ENCODE measurements at regions not wholly inside any gene's neighbourhood (a gene's known extent, or its start where the extent isn't known, plus 50 kb on each side); places are given as distances from the start of the nearest gene placed in this dataset.
"Not testable (repeated sequence)": the region's sequence is repeated elsewhere in the genome, so short reads cannot be mapped to it uniquely, and the experiment has no call there.

GRCh38 chr10:64441872-64442271 lies 920.7 kb downstream of the REEP3 start:
- not testable (repeated sequence) for H3K9me3 ChIP-seq (ENCODE audit: insufficient read depth, low read depth, low read length); H3K27me3 ChIP-seq (ENCODE audit: insufficient read depth, low read length); H3K9ac ChIP-seq (ENCODE audit: low read depth, low read length); H3K36me3 ChIP-seq (ENCODE audit: insufficient read depth, low read depth, low read length); H3K4me3 ChIP-seq (ENCODE audit: low read length); H3K4me1 ChIP-seq (ENCODE audit: insufficient read depth, low read length); H3K27ac ChIP-seq (ENCODE audit: low read length)

GRCh38 chr10:64444163-64444562 lies 923.0 kb downstream of the REEP3 start:
- Histone ChIP-seq H3K9me3 (ENCODE audit: insufficient read depth, low read depth, low read length) (no peaks in the 10 kb centered on the region), H3K4me1 (ENCODE audit: insufficient read depth, low read length) (no peaks in the 10 kb centered on the region), H3K36me3 (ENCODE audit: insufficient read depth, low read depth, low read length) (no peaks in the 10 kb centered on the region), H3K4me3 (ENCODE audit: low read length) (no peak overlapping the region), H3K9ac (ENCODE audit: low read depth, low read length) (no peak overlapping the region), H3K27me3 (ENCODE audit: insufficient read depth, low read length) (no peaks in the 10 kb centered on the region), H3K27ac (ENCODE audit: low read length) (no peak overlapping the region)

- H3K27me3 ChIP-seq (ENCODE audit: insufficient read depth, low read length): no peaks in the 10 kb centered on the region
- no peaks in the 10 kb centered on the region for H3K9me3 ChIP-seq (ENCODE audit: insufficient read depth, low read depth, low read length)
- no peaks in the 10 kb centered on the region for H3K36me3 ChIP-seq (ENCODE audit: insufficient read depth, low read depth, low read length)
- no peak overlapping the region for H3K9ac ChIP-seq (ENCODE audit: low read depth, low read length)
- H3K27ac ChIP-seq (ENCODE audit: low read length): no peak overlapping the region
- no peak overlapping the region for H3K4me3 ChIP-seq (ENCODE audit: low read length)
- no peaks in the 10 kb centered on the region for H3K4me1 ChIP-seq (ENCODE audit: insufficient read depth, low read length)
Measured at GRCh38 chr10:64444564-64444963, 923.4 kb downstream of the REEP3 start.

- no peak overlapping the region for H3K4me3 ChIP-seq (ENCODE audit: low read length)
- H3K9me3 ChIP-seq (ENCODE audit: insufficient read depth, low read depth, low read length): peaks cover 8% of the 10 kb centered on the region
- no peaks in the 10 kb centered on the region for H3K36me3 ChIP-seq (ENCODE audit: insufficient read depth, low read depth, low read length)
- no peak overlapping the region for H3K9ac ChIP-seq (ENCODE audit: low read depth, low read length)
- no peaks in the 10 kb centered on the region for H3K4me1 ChIP-seq (ENCODE audit: insufficient read depth, low read length)
- no peak overlapping the region for H3K27ac ChIP-seq (ENCODE audit: low read length)
- H3K27me3 ChIP-seq (ENCODE audit: insufficient read depth, low read length): no peaks in the 10 kb centered on the region
Measured at GRCh38 chr10:64449603-64450002, 928.4 kb downstream of the REEP3 start.

- H3K9ac ChIP-seq (ENCODE audit: low read depth, low read length): no peak overlapping the region
- no peaks in the 10 kb centered on the region for H3K36me3 ChIP-seq (ENCODE audit: insufficient read depth, low read depth, low read length)
- H3K4me3 ChIP-seq (ENCODE audit: low read length): no peak overlapping the region
- no peaks in the 10 kb centered on the region for H3K27me3 ChIP-seq (ENCODE audit: insufficient read depth, low read length)
- H3K27ac ChIP-seq (ENCODE audit: low read length): no peak overlapping the region
- H3K9me3 ChIP-seq (ENCODE audit: insufficient read depth, low read depth, low read length): peaks cover 9% of the 10 kb centered on the region
- no peaks in the 10 kb centered on the region for H3K4me1 ChIP-seq (ENCODE audit: insufficient read depth, low read length)
Measured at GRCh38 chr10:64450312-64450711, 929.1 kb downstream of the REEP3 start.

GRCh38 chr10:64454962-64455361 lies 933.8 kb downstream of the REEP3 start:
- peaks cover 9% of the 10 kb centered on the region for H3K9me3 ChIP-seq (ENCODE audit: insufficient read depth, low read depth, low read length)
- no peak overlapping the region for H3K4me3 ChIP-seq (ENCODE audit: low read length)
- H3K9ac ChIP-seq (ENCODE audit: low read depth, low read length): no peak overlapping the region
- no peaks in the 10 kb centered on the region for H3K36me3 ChIP-seq (ENCODE audit: insufficient read depth, low read depth, low read length)
- H3K27me3 ChIP-seq (ENCODE audit: insufficient read depth, low read length): no peaks in the 10 kb centered on the region
- H3K4me1 ChIP-seq (ENCODE audit: insufficient read depth, low read length): no peaks in the 10 kb centered on the region
- H3K27ac ChIP-seq (ENCODE audit: low read length): no peak overlapping the region

GRCh38 chr10:64458306-64458705 lies 937.1 kb downstream of the REEP3 start:
- H3K4me1 ChIP-seq (ENCODE audit: insufficient read depth, low read length): no peaks in the 10 kb centered on the region

GRCh38 chr10:64463406-64463805 lies 942.2 kb downstream of the REEP3 start:
- Histone ChIP-seq H3K9me3 (ENCODE audit: insufficient read depth, low read depth, low read length) (peaks cover 23% of the 10 kb centered on the region), H3K27ac (ENCODE audit: low read length) (no peak overlapping the region), H3K4me3 (ENCODE audit: low read length) (no peak overlapping the region), H3K9ac (ENCODE audit: low read depth, low read length) (no peak overlapping the region), H3K36me3 (ENCODE audit: insufficient read depth, low read depth, low read length) (no peaks in the 10 kb centered on the region), H3K4me1 (ENCODE audit: insufficient read depth, low read length) (no peaks in the 10 kb centered on the region), H3K27me3 (ENCODE audit: insufficient read depth, low read length) (no peaks in the 10 kb centered on the region)

More at GRCh38 chr10:64458306-64458705, 937.1 kb downstream of the REEP3 start:
- Histone ChIP-seq H3K27me3 (ENCODE audit: insufficient read depth, low read length) (no peaks in the 10 kb centered on the region), H3K4me3 (ENCODE audit: low read length) (no peak overlapping the region), H3K36me3 (ENCODE audit: insufficient read depth, low read depth, low read length) (no peaks in the 10 kb centered on the region), H3K9me3 (ENCODE audit: insufficient read depth, low read depth, low read length) (peaks cover 14% of the 10 kb centered on the region), H3K9ac (ENCODE audit: low read depth, low read length) (no peak overlapping the region), H3K27ac (ENCODE audit: low read length) (no peak overlapping the region)

- H3K4me3 ChIP-seq (ENCODE audit: low read length): no peak overlapping the region
- H3K27ac ChIP-seq (ENCODE audit: low read length): no peak overlapping the region
- no peaks in the 10 kb centered on the region for H3K4me1 ChIP-seq (ENCODE audit: insufficient read depth, low read length)
- no peaks in the 10 kb centered on the region for H3K36me3 ChIP-seq (ENCODE audit: insufficient read depth, low read depth, low read length)
- H3K9ac ChIP-seq (ENCODE audit: low read depth, low read length): no peak overlapping the region
- no peaks in the 10 kb centered on the region for H3K27me3 ChIP-seq (ENCODE audit: insufficient read depth, low read length)
- peaks cover 23% of the 10 kb centered on the region for H3K9me3 ChIP-seq (ENCODE audit: insufficient read depth, low read depth, low read length)
Measured at GRCh38 chr10:64465653-64466052, 944.5 kb downstream of the REEP3 start.

GRCh38 chr10:64468219-64468618 lies 947.0 kb downstream of the REEP3 start:
- Histone ChIP-seq H3K36me3 (ENCODE audit: insufficient read depth, low read depth, low read length) (no peaks in the 10 kb centered on the region), H3K27me3 (ENCODE audit: insufficient read depth, low read length) (no peaks in the 10 kb centered on the region), H3K4me1 (ENCODE audit: insufficient read depth, low read length) (no peaks in the 10 kb centered on the region), H3K4me3 (ENCODE audit: low read length) (no peak overlapping the region), H3K27ac (ENCODE audit: low read length) (no peak overlapping the region), H3K9me3 (ENCODE audit: insufficient read depth, low read depth, low read length) (peaks cover 20% of the 10 kb centered on the region), H3K9ac (ENCODE audit: low read depth, low read length) (no peak overlapping the region)

GRCh38 chr10:64476506-64476905 lies 955.3 kb downstream of the REEP3 start:
- H3K9ac ChIP-seq (ENCODE audit: low read depth, low read length): no peak overlapping the region
- H3K4me1 ChIP-seq (ENCODE audit: insufficient read depth, low read length): no peaks in the 10 kb centered on the region
- no peak overlapping the region for H3K27ac ChIP-seq (ENCODE audit: low read length)
- no peak overlapping the region for H3K4me3 ChIP-seq (ENCODE audit: low read length)
- H3K36me3 ChIP-seq (ENCODE audit: insufficient read depth, low read depth, low read length): no peaks in the 10 kb centered on the region
- H3K27me3 ChIP-seq (ENCODE audit: insufficient read depth, low read length): no peaks in the 10 kb centered on the region
- no peaks in the 10 kb centered on the region for H3K9me3 ChIP-seq (ENCODE audit: insufficient read depth, low read depth, low read length)

- Histone ChIP-seq H3K9me3 (ENCODE audit: insufficient read depth, low read depth, low read length) (no peaks in the 10 kb centered on the region), H3K4me1 (ENCODE audit: insufficient read depth, low read length) (no peaks in the 10 kb centered on the region), H3K4me3 (ENCODE audit: low read length) (no peak overlapping the region), H3K36me3 (ENCODE audit: insufficient read depth, low read depth, low read length) (no peaks in the 10 kb centered on the region), H3K27ac (ENCODE audit: low read length) (no peak overlapping the region), H3K27me3 (ENCODE audit: insufficient read depth, low read length) (no peaks in the 10 kb centered on the region), H3K9ac (ENCODE audit: low read depth, low read length) (no peak overlapping the region)
Measured at GRCh38 chr10:64477791-64478190, 956.6 kb downstream of the REEP3 start.

GRCh38 chr10:64484811-64485330 lies 963.7 kb downstream of the REEP3 start:
- Histone ChIP-seq H3K9ac (ENCODE audit: low read depth, low read length) (no peak overlapping the region), H3K27ac (ENCODE audit: low read length) (no peak overlapping the region), H3K9me3 (ENCODE audit: insufficient read depth, low read depth, low read length) (no peaks in the 10 kb centered on the region), H3K27me3 (ENCODE audit: insufficient read depth, low read length) (no peaks in the 10 kb centered on the region), H3K4me1 (ENCODE audit: insufficient read depth, low read length) (no peaks in the 10 kb centered on the region), H3K4me3 (ENCODE audit: low read length) (no peak overlapping the region), H3K36me3 (ENCODE audit: insufficient read depth, low read depth, low read length) (no peaks in the 10 kb centered on the region)

Data from iPS-20b (cell line).